Fibroblast of lung (primary cell): ENCODE measurements at regions not wholly inside any gene's neighbourhood (a gene's known extent, or its start where the extent isn't known, plus 50 kb on each side); places are given as distances from the start of the nearest gene placed in this dataset.

Experiments used
- EZH2 ChIP-seq: IDR thresholded peaks from 2 replicates; pipeline ENCODE4 v1.5.1; 2012; ENCODE audit warnings: low read length, control low read depth, mild to moderate bottlenecking; ENCODE audit errors: missing control alignments
- TF ChIP-seq, protein P1 (sequence below), 2 donors: IDR thresholded peaks in 1 of 2; conservative IDR thresholded peaks in 1 of 2; 1 replicate in 1 of 2; 2 replicates in 1 of 2; pipeline ENCODE4 v1.5.1; 2011 to 2012; ENCODE audit warnings: low read length in 2 of 2, control low read depth in 1 of 2, inconsistent platforms in 1 of 2, low read depth in 1 of 2, mild to moderate bottlenecking in 1 of 2

GRCh38 chr9:22590336-22591033, 143.9 kb downstream of the DMRTA1 start:
- TF ChIP-seq, protein P1, sequence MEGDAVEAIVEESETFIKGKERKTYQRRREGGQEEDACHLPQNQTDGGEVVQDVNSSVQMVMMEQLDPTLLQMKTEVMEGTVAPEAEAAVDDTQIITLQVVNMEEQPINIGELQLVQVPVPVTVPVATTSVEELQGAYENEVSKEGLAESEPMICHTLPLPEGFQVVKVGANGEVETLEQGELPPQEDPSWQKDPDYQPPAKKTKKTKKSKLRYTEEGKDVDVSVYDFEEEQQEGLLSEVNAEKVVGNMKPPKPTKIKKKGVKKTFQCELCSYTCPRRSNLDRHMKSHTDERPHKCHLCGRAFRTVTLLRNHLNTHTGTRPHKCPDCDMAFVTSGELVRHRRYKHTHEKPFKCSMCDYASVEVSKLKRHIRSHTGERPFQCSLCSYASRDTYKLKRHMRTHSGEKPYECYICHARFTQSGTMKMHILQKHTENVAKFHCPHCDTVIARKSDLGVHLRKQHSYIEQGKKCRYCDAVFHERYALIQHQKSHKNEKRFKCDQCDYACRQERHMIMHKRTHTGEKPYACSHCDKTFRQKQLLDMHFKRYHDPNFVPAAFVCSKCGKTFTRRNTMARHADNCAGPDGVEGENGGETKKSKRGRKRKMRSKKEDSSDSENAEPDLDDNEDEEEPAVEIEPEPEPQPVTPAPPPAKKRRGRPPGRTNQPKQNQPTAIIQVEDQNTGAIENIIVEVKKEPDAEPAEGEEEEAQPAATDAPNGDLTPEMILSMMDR (conservative IDR thresholded peaks at IDR 0.05 in 1 of 2, IDR thresholded peaks at IDR 0.05 in 1 of 2; ENCODE audit: low read depth in 1 of 2, low read length in 2 of 2): no peak
- no peak for TF ChIP-seq EZH2
